Adrenal gland (tissue), 5 donors: ENCODE measurements at regions not wholly inside any gene's neighbourhood (a gene's known extent, or its start where the extent isn't known, plus 50 kb on each side); places are given as distances from the start of the nearest gene placed in this dataset.

ENCODE experiments used
- CTCF ChIP-seq, 6 experiments: fragments of 450-650 bp in 4 of 6; fragments of 200-600 bp in 2 of 6; sonication (generic) in 1 of 6; IDR thresholded peaks; 1 replicate in 5 of 6; 2 replicates in 1 of 6; pipeline versions ENCODE4 v1.5.1 to v1.8.0; 2016 to 2021; ENCODE audit warnings: antibody characterized with exemption in 6 of 6, mild to moderate bottlenecking in 2 of 6, moderate library complexity in 1 of 6
- POLR2A ChIP-seq, 2 donors: fragments of 450-650 bp; IDR thresholded peaks; one replicate each; pipeline ENCODE4 v1.6.1; 2017; ENCODE audit warnings: antibody characterized with exemption in 2 of 2, mild to moderate bottlenecking in 2 of 2, moderate library complexity in 1 of 2
- donor health status: DM: no; HTN: no; CAD: no.

GRCh38 chr13:109454167-109454917, 332.0 kb downstream of the IRS2 start:
- no peak for TF ChIP-seq CTCF (IDR thresholded peaks at IDR 0.05)
- no peak for TF ChIP-seq POLR2A (IDR thresholded peaks at IDR 0.05)
